ENCODE measurements at regions not wholly inside any gene's neighbourhood (a gene's known extent, or its start where the extent isn't known, plus 50 kb on each side); places are given as distances from the start of the nearest gene placed in this dataset.

DNA sequence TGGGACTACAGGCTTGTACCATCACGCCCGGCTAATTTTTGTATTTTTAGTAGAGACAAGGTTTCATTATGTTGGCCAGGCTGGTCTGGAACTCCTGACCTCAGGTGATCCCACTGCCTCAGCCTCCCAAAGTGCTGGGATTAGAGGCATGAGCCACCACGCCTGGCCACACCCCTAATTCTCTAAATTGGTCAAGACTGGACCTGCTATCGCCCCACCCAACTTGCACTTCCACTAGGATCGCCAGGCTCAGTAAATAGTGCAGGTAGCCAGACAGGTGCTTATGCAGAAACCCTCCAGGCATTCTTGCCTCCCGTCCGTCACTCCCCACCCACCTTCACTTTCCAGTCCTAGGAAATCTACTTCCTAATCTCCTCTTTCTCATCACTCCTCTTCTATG is 481.4 kb upstream of the EEF2KMT start:
- DNase-seq (ENCODE audit: extremely low read depth, low read depth): no peak
- TF ChIP-seq CTCF (IDR thresholded peaks at IDR 0.05; ENCODE audit: low read depth, low read length): no peak

- DNase-seq (ENCODE audit: extremely low read depth, low read depth): no peak
- no peak for TF ChIP-seq CTCF (IDR thresholded peaks at IDR 0.05; ENCODE audit: low read depth, low read length)
Observed at GRCh38 chr16:5577463-5577862, 479.9 kb upstream of the EEF2KMT start.

- no peak for TF ChIP-seq CTCF (IDR thresholded peaks at IDR 0.05; ENCODE audit: low read depth, low read length)
- DNase-seq (ENCODE audit: extremely low read depth, low read depth): no peak
Observed at GRCh38 chr16:5575646-5576245, 478.2 kb upstream of the EEF2KMT start.

- no peak for DNase-seq (ENCODE audit: extremely low read depth, low read depth)
Observed at GRCh38 chr16:5575121-5575520, 477.5 kb upstream of the EEF2KMT start.

GRCh38 chr16:5572056-5572455 is 474.5 kb upstream of the EEF2KMT start:
- DNase-seq (ENCODE audit: extremely low read depth, low read depth): no peak
- no peak for TF ChIP-seq CTCF (IDR thresholded peaks at IDR 0.05; ENCODE audit: low read depth, low read length)

More at GRCh38 chr16:5575121-5575520, 477.5 kb upstream of the EEF2KMT start:
- TF ChIP-seq CTCF (IDR thresholded peaks at IDR 0.05; ENCODE audit: low read depth, low read length): no peak

- DNase-seq (ENCODE audit: extremely low read depth, low read depth): no peak
- TF ChIP-seq CTCF (IDR thresholded peaks at IDR 0.05; ENCODE audit: low read depth, low read length): no peak
Observed at GRCh38 chr16:5571446-5571845, 473.9 kb upstream of the EEF2KMT start.

DNA sequence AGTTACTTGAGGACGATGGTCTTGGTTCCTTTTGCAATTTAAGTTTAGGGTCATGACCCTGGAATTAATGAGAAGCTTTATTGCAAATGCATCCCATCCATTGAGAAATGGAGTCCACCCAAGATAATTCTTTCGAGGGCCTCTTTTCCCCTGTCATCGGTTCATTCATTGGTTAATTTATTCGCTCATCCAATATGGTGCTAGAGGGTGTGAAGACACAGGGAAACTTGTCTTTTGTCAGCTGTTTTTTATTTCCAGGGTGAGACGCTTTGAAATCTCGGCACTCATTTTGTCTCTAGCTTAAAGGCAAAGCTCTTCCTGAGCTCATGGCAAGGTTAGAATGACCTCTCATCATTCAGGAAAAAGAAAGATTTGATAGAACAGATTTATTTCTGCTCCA is 464.2 kb upstream of the EEF2KMT start:
- no peak for TF ChIP-seq CTCF (IDR thresholded peaks at IDR 0.05; ENCODE audit: low read depth, low read length)
- DNase-seq (ENCODE audit: extremely low read depth, low read depth): no peak
